Ovary (tissue), 7 donors: ENCODE measurements at regions not wholly inside any gene's neighbourhood (a gene's known extent, or its start where the extent isn't known, plus 50 kb on each side); places are given as distances from the start of the nearest gene placed in this dataset.
"Not testable (repeated sequence)": the region's sequence is repeated elsewhere in the genome, so short reads cannot be mapped to it uniquely, and the experiment has no call there.

Experiments used
- DNase-seq, 5 donors: peaks; one replicate each; pipeline ENCODE4 v3.0.0-alpha.2; 2019 to 2020
- H3K27ac ChIP-seq, 2 donors: fragments of 200-600 bp; one replicate each; pipeline versions ENCODE4 v1.5.1 to v1.8.0; 2019 to 2022
- H3K27me3 ChIP-seq: fragments of 200-600 bp; one replicate; pipeline ENCODE4 v1.8.0; 2022
- H3K36me3 ChIP-seq: fragments of 200-600 bp; sonication (generic); one replicate; pipeline ENCODE4 v1.5.1; 2019
- H3K4me1 ChIP-seq: one replicate; pipeline ENCODE4 v1.8.1; 2013; ENCODE audit warnings: mild to moderate bottlenecking, moderate library complexity; ENCODE audit not compliant: insufficient read depth
- H3K4me3 ChIP-seq: fragments of 200-600 bp; sonication (generic); one replicate; pipeline ENCODE4 v1.5.1; 2017
- H3K9me3 ChIP-seq, 2 donors: fragments of 200-600 bp in 1 of 2; sonication (generic) in 1 of 2; one replicate each; pipeline versions ENCODE4 v1.5.1 to v1.8.1; 2013 to 2019; ENCODE audit warnings: mild to moderate bottlenecking in 1 of 2, moderate library complexity in 1 of 2
- EP300 ChIP-seq: sonication (generic); formaldehyde crosslinking; IDR thresholded peaks from one replicate; pipeline ENCODE4 v1.6.1; 2017; ENCODE audit warnings: antibody characterized with exemption
- POLR2A ChIP-seq: fragments of 450-650 bp; IDR thresholded peaks from one replicate; pipeline ENCODE4 v1.6.1; 2017; ENCODE audit warnings: antibody characterized with exemption, mild to moderate bottlenecking, moderate library complexity
- WGBS, 3 donors: extraction: QIAGEN DNeasy Blood & Tissue Kit in 1 of 3; methylation state at CpG; one replicate each; pipeline versions ENCODE4 v1.1.5 to v1.1.7; 2013 to 2017; 5-methylcytosine and 5-hydroxymethylcytosine counted together
- intact Hi-C, 4 donors: fragments of 100-400 bp; cut with DNase I; formaldehyde crosslinking; loops; one replicate each; pipeline versions ENCODE4 v1.11.0 to v1.15.1; 2022 to 2023
- TF ChIP-seq, protein P1 (sequence below), 3 donors: fragments of 450-650 bp in 2 of 3; fragments of 200-600 bp in 1 of 3; IDR thresholded peaks; one replicate each; pipeline versions ENCODE4 v1.5.1 to v1.8.0; 2016 to 2022; ENCODE audit warnings: antibody characterized with exemption in 3 of 3, mild to moderate bottlenecking in 1 of 3
- donor health status: DM: no; HTN: no; CAD: no; lungs with moderate emphysema.
- donor health status: DM: no; HTN: no; CAD: no.
- donor health status: Bipolar disorder and iron deficiency.
- donor health status: DM: no; HTN: no; CAD: no.
- donor health status: DM: yes; HTN: yes; CAD: no.

DNA sequence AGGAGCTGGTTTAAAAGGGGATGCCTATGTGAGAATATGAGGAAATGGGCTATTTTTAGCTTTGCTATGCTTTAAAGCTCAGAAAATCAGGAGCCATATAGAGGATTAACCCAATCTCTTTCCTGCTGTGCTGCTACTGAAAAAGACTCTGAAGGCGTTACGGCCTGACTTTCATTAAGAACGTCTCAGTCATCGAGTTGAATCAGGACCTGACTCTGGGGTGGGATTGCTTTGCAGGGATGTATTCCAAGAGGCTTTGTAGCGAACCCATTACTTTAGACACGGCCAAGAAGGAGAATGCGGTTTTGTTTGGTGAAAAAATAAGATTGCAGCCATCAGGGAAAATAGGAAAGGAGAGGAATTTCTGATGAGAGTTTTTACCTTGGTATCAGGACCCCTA is 426.9 kb downstream of the CCSER2 start:
- Histone ChIP-seq H3K4me3 (no peak overlapping the region), H3K9me3 (no peaks in the 10 kb centered on the region), H3K27me3 (no peaks in the 10 kb centered on the region), H3K4me1 (no peaks in the 10 kb centered on the region), H3K27ac (no peak overlapping the region), H3K36me3 (no peaks in the 10 kb centered on the region)
- no peak for DNase-seq
- WGBS, 3 donors = 81 to 83% (median 82%) methylated on average over 7 of the region's 7 CpGs
- TF ChIP-seq, protein P1, sequence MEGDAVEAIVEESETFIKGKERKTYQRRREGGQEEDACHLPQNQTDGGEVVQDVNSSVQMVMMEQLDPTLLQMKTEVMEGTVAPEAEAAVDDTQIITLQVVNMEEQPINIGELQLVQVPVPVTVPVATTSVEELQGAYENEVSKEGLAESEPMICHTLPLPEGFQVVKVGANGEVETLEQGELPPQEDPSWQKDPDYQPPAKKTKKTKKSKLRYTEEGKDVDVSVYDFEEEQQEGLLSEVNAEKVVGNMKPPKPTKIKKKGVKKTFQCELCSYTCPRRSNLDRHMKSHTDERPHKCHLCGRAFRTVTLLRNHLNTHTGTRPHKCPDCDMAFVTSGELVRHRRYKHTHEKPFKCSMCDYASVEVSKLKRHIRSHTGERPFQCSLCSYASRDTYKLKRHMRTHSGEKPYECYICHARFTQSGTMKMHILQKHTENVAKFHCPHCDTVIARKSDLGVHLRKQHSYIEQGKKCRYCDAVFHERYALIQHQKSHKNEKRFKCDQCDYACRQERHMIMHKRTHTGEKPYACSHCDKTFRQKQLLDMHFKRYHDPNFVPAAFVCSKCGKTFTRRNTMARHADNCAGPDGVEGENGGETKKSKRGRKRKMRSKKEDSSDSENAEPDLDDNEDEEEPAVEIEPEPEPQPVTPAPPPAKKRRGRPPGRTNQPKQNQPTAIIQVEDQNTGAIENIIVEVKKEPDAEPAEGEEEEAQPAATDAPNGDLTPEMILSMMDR (IDR thresholded peaks at IDR 0.05) = no peak
- TF ChIP-seq EP300 (no peak), POLR2A (no peak)
- intact Hi-C loops = no loop called here

DNA sequence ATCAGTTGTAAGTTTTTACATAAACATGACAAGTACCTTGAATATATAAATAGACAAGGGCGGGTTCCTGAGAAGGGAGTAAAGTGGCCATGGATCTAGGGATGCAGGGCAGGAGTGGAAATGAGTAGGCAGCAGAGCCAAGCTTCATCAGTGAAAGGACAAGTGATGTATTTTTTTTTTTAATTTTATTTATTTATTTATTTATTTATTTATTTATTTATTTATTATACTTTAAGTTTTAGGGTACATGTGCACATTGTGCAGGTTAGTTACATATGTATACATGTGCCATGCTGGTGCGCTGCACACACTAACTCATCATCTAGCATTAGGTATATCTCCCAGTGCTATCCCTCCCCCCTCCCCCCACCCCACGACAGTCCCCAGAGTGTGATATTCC is 428.3 kb downstream of the CCSER2 start:
- WGBS, 3 donors = 93 to 96% (median 95%) methylated on average over 2 to 3 of the region's 3 CpGs
- not testable (repeated sequence) for H3K27me3 ChIP-seq, DNase-seq

DNA sequence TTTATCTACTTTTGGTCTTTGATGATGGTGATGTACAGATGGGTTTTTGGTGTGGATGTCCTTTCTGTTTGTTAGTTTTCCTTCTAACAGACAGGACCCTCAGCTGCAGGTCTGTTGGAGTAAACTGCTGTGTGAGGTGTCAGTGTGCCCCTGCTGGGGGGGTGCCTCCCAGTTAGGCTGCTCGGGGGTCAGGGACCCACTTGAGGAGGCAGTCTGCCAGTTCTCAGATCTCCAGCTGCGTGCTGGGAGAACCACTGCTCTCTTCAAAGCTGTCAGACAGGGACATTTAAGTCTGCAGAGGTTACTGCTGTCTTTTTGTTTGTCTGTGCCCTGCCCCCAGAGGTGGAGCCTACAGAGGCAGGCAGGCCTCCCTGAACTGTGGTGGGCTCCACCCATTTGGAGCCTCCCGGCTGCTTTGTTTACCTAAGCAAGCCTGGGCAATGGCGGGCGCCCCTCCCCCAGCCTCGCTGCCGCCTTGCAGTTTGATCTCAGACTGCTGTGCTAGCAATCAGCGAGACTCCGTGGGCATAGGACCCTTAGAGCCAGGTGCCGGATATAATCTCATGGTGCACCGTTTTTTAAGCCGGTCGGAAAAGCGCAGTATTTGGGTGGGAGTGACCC is 433.7 kb downstream of the CCSER2 start:
- H3K4me1 ChIP-seq, H3K4me3 ChIP-seq, DNase-seq, intact Hi-C loops, H3K9me3 ChIP-seq, H3K27me3 ChIP-seq, H3K27ac ChIP-seq, H3K36me3 ChIP-seq: not testable (repeated sequence)
- WGBS, 3 donors = 38 to 49% (median 42%) methylated on average over 14 of the region's 14 CpGs

More for the DNA sequence above, 428.3 kb downstream of the CCSER2 start:
- H3K4me1 ChIP-seq, H3K4me3 ChIP-seq, H3K27ac ChIP-seq, intact Hi-C loops, H3K36me3 ChIP-seq, H3K9me3 ChIP-seq: not testable (repeated sequence)

DNA sequence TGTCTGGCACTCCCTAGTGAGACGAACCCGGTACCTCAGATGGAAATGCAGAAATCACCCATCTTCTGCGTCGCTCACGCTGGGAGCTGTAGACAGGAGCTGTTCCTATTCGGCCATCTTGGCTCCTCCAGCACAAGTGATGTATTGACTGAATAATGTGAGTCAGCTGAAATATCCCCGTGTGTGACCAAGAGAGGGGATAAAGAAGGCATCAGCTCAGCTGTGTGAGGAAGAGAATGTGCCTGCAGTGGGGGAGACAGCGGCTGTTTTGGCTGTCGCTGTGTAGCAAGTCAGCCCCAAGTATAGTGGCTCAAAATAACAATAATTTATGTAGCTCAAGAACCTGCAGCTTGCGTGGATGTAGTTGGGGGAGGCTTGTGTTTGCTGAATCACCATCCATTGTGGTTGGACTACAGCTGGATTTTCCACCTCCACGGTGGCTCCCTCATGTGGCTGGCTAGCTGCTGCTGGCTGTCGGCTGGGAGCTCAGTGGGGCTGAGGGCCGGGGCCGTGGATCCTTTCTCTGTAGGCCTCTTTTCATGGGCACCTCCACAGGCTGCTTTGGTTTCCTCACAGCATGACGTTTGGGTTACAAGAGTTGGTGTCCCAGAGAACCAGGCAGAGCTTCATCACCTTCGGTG is 434.5 kb downstream of the CCSER2 start:
- H3K4me3 ChIP-seq = no peak overlapping the region
- H3K9me3 ChIP-seq = no peaks in the 10 kb centered on the region
- TF ChIP-seq POLR2A = no peak
- no peak for TF ChIP-seq EP300
- TF ChIP-seq, protein P1 (IDR thresholded peaks at IDR 0.05) = no peak
- H3K27ac ChIP-seq = no peak overlapping the region
- H3K4me1 ChIP-seq = no peaks in the 10 kb centered on the region
- H3K36me3 ChIP-seq = no peaks in the 10 kb centered on the region
- no peaks in the 10 kb centered on the region for H3K27me3 ChIP-seq
- DNase-seq = no peak
- 87 to 90% (median 87%) methylated on average over 16 of the region's 16 CpGs for WGBS, 3 donors
- intact Hi-C loops = no loop called here

DNA sequence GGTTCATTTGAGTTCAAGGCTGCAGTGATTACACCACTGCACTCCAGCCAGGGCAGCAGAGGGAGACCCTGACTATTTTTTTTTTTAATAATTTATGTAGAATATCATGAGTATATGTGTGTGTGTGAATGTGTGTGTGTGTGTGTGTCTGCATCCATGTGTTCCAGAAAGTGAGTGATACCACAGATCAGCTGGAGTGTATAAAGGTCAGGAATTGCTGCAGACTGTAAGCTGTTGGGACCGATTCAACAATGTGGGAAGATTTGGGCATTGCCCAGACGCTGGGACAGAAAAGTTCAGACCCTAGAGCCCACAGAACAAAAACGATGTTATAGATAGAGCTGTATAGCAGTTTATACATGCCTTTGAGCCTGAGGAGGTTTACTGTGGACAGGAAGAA is 435.6 kb downstream of the CCSER2 start:
- intact Hi-C loops = no loop called here
- no peak overlapping the region for H3K4me3 ChIP-seq
- H3K9me3 ChIP-seq = no peaks in the 10 kb centered on the region
- TF ChIP-seq, protein P1 (IDR thresholded peaks at IDR 0.05) = no peak
- TF ChIP-seq EP300 = no peak
- no peak for TF ChIP-seq POLR2A
- H3K4me1 ChIP-seq = no peaks in the 10 kb centered on the region
- 18 to 42% (median 39%) methylated on average over 3 of the region's 3 CpGs for WGBS, 3 donors
- H3K27ac ChIP-seq = no peak overlapping the region
- H3K36me3 ChIP-seq = no peaks in the 10 kb centered on the region
- no peak for DNase-seq
- no peaks in the 10 kb centered on the region for H3K27me3 ChIP-seq
